BE2C (cell line): ENCODE measurements at regions not wholly inside any gene's neighbourhood (a gene's known extent, or its start where the extent isn't known, plus 50 kb on each side); places are given as distances from the start of the nearest gene placed in this dataset.

Experiments
- DNase-seq: peaks from one replicate; pipeline ENCODE4 v3.0.0-alpha.2; 2020
- H3K27me3 ChIP-seq: fragments of 250-450 bp; sonication (Bioruptor Pico); 2 replicates; pipeline ENCODE4 v1.5.1; 2020; ENCODE audit warnings: mild to moderate bottlenecking
- H3K36me3 ChIP-seq: fragments of 250-450 bp; sonication (Bioruptor Pico); 2 replicates; pipeline ENCODE4 v1.5.1; 2020; ENCODE audit warnings: mild to moderate bottlenecking
- H3K4me1 ChIP-seq: fragments of 250-450 bp; sonication (Bioruptor Pico); 2 replicates; pipeline ENCODE4 v1.5.1; 2020
- H3K4me3 ChIP-seq: 2 replicates; pipeline ENCODE4 v1.5.1; 2011; ENCODE audit warnings: low read depth, low read length
- H3K9me3 ChIP-seq: fragments of 250-450 bp; sonication (Bioruptor Pico); 2 replicates; pipeline ENCODE4 v1.5.1; 2020
- TF ChIP-seq, protein P1 (sequence below): IDR thresholded peaks from 2 replicates; pipeline ENCODE4 v1.5.1; 2012; ENCODE audit warnings: mild to moderate bottlenecking, low read depth, low read length

DNA sequence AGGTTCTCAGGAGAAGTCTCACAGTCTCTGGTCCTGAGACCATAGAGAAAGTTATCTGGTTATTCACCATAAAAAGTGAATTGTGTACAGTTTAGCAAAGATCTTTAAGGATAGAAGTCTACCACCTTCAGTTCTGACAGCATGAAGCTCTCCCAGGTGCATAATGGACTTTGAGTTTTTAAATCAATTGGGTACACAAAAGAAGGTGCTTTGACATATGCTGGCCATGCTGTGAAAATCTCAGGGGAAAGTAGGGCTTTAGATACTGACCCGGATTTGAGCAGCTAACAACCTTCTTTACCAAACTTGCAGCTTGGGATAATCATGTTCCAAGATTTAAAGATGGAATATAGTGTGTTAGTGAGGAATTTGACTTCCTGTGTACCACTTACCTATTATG is 264.2 kb downstream of the ZSWIM6 start:
- no peak for DNase-seq
- no peaks in the 10 kb centered on the region for H3K36me3 ChIP-seq
- H3K4me3 ChIP-seq, result no peak overlapping the region
- H3K27me3 ChIP-seq, result no peaks in the 10 kb centered on the region
- TF ChIP-seq, protein P1, sequence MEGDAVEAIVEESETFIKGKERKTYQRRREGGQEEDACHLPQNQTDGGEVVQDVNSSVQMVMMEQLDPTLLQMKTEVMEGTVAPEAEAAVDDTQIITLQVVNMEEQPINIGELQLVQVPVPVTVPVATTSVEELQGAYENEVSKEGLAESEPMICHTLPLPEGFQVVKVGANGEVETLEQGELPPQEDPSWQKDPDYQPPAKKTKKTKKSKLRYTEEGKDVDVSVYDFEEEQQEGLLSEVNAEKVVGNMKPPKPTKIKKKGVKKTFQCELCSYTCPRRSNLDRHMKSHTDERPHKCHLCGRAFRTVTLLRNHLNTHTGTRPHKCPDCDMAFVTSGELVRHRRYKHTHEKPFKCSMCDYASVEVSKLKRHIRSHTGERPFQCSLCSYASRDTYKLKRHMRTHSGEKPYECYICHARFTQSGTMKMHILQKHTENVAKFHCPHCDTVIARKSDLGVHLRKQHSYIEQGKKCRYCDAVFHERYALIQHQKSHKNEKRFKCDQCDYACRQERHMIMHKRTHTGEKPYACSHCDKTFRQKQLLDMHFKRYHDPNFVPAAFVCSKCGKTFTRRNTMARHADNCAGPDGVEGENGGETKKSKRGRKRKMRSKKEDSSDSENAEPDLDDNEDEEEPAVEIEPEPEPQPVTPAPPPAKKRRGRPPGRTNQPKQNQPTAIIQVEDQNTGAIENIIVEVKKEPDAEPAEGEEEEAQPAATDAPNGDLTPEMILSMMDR, result no peak
- H3K9me3 ChIP-seq, result no peaks in the 10 kb centered on the region
- 0 out of 2 replicates have a peak, but pooled peaks cover 7% of the 10 kb centered on the region for H3K4me1 ChIP-seq

DNA sequence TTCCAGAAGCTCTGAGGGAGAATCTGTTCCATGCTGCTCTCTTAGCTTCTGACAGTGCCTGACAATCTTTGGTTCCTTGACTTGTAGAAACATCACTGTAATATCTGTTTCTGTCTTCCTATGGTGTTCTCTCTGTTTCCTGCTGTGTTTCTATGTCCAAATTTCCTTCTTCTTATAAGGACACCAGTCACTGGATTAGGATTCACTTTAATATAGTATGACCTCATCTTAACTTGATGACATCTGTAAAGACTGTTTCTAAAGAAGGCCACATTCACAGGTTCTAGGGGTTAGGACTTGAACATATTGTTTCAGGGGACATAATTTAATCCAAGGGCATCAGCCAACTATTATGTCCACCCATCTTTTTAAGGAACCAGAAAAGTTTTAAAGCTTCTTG is 265.6 kb downstream of the ZSWIM6 start:
- DNase-seq, result no peak
- Histone ChIP-seq H3K4me3 (no peak overlapping the region), H3K27me3 (no peaks in the 10 kb centered on the region), H3K9me3 (no peaks in the 10 kb centered on the region), H3K36me3 (no peaks in the 10 kb centered on the region), H3K4me1 (0 out of 2 replicates have a peak, but pooled peaks cover 7% of the 10 kb centered on the region)
- TF ChIP-seq, protein P1, result no peak

DNA sequence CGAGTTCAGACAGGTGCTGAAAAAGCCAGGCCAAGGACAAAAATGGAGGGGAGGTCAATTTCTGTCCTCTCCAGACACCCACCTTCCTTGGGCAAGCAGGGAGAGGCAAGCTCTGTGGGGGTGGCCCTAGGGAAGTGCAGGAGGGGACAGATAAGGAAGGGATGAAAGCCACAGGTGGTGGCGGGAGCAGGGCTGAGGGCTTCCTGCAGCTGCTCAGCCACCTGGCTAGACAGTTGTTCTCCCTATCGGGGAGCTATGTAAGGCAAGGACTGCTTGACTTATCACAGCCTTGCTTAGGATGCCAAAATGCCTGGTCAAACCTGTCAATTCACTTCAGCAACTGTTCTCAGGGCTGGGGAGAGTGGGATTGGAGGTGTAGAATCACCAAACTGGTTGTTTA is 266.1 kb downstream of the ZSWIM6 start:
- TF ChIP-seq, protein P1, result no peak
- no peak for DNase-seq
- peaks cover 7% of the 10 kb centered on the region; the same call in 1 of the 2 replicates for H3K4me1 ChIP-seq
- H3K9me3 ChIP-seq, result no peaks in the 10 kb centered on the region
- no peaks in the 10 kb centered on the region for H3K27me3 ChIP-seq
- no peaks in the 10 kb centered on the region for H3K36me3 ChIP-seq
- no peak overlapping the region for H3K4me3 ChIP-seq

DNA sequence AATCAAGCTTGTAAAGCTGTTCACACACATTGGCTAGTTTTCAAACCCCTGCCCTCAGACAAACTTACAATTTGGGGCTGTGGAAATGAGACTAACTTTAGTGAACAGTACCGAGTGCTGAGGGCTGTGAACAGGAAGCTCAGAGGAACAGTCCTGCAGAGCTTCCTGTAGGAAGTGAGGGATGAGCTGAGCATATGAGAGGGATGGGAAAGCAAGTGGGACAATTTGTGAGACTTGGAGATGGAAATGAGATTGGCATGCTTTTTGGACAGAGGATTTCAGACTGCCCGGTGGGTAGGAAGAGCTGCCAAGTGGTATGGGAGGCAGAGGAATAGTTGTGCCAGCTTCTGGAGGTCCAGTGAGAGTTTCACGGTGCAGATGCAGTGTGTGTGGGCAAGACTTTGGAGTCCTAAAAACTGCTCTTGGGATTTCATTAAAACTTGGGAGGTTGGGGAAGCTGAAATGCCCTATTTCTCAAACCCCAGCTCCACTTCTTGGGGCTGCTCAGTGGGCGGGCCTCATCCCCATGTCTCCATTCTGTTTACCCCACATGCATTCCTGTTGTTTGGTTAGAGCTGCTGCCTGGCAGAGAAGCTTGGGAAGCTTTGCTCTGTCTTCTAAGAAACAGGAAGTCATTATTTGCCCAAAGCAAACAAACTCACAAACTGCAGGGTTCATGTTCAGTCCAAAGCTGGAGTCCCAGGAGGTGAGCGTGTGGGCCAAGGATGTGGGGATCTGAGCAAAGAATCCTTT is 267.5 kb downstream of the ZSWIM6 start:
- H3K36me3 ChIP-seq, result no peaks in the 10 kb centered on the region
- DNase-seq, result no peak
- H3K27me3 ChIP-seq, result no peaks in the 10 kb centered on the region
- peaks cover 10% of the 10 kb centered on the region; the same call in 1 of the 2 replicates for H3K4me1 ChIP-seq
- H3K4me3 ChIP-seq, result no peak overlapping the region
- no peaks in the 10 kb centered on the region for H3K9me3 ChIP-seq
- TF ChIP-seq, protein P1, result no peak

DNA sequence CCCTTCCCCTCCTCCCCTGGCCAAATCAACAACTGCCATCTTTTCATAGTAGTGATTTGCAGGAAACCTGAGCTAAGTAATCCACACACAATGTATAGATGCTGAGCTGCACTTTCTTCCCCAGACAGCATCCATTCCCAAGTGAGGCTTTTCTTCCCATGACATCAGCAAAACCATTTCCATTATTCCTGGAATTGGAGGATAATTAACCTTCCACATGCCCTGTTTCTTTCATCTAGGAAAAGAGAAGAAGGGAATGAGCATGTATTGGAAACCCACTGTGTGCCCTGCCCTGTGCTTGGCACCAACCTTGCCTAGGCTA is 268.0 kb downstream of the ZSWIM6 start:
- TF ChIP-seq, protein P1, result no peak
- peaks cover 10% of the 10 kb centered on the region; the same call in 1 of the 2 replicates for H3K4me1 ChIP-seq

DNA sequence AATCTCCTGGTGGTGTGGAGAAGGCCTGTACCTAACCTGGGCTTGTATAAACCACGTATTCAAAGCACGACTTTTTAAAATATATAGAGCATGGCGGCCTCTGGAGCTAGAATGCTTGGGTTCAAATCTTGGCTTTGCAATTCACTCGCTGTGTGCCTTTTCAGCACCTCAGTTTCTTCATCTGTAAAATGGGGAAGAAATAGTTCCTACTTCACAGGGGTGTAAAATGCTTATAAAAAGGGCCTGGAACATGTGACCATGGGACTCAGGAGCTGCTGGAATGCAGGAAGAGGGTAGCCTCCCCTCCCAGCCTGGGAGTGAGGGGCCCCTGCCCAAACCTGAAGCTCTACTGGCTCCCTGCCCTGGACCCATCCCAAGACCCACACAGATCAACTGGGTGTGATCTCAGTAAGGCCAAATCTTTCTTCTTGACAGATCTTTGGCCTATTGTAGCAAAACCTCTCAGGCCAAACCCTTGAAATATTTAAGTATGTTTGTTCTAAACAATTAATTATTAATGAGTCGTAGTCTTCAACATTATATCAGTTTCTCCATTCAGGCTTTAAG is 269.0 kb downstream of the ZSWIM6 start:
- TF ChIP-seq, protein P1, result no peak
- Histone ChIP-seq H3K4me1 (peaks cover 10% of the 10 kb centered on the region; the same call in 1 of the 2 replicates), H3K9me3 (no peaks in the 10 kb centered on the region), H3K36me3 (no peaks in the 10 kb centered on the region), H3K27me3 (no peaks in the 10 kb centered on the region), H3K4me3 (no peak overlapping the region)
- no peak for DNase-seq

More for the DNA sequence above, 268.0 kb downstream of the ZSWIM6 start:
- H3K36me3 ChIP-seq, result no peaks in the 10 kb centered on the region
- no peaks in the 10 kb centered on the region for H3K9me3 ChIP-seq
- no peak overlapping the region for H3K4me3 ChIP-seq
- H3K27me3 ChIP-seq, result no peaks in the 10 kb centered on the region
- DNase-seq, result no peak
